Large intestine (tissue), 3 donors: ENCODE measurements at regions not wholly inside any gene's neighbourhood (a gene's known extent, or its start where the extent isn't known, plus 50 kb on each side); places are given as distances from the start of the nearest gene placed in this dataset.

Source experiments
- DNase-seq, 2 donors: peaks; one replicate each; pipeline versions ENCODE4 v3.0.0 to v3.0.0-alpha.2; 2013
- H3K27ac ChIP-seq: one replicate; pipeline ENCODE4 v1.5.1; 2013; ENCODE audit warnings: low read length
- H3K27me3 ChIP-seq: 2 replicates; pipeline ENCODE4 v1.6.1; 2013; ENCODE audit warnings: low read length; ENCODE audit not compliant: control insufficient read depth, insufficient read depth
- H3K36me3 ChIP-seq: 2 replicates; pipeline ENCODE4 v1.6.1; 2013; ENCODE audit warnings: low read length; ENCODE audit not compliant: control insufficient read depth, insufficient read depth
- H3K4me1 ChIP-seq: one replicate; pipeline ENCODE4 v1.6.1; 2013; ENCODE audit warnings: low read length; ENCODE audit not compliant: control insufficient read depth, insufficient read depth
- H3K4me3 ChIP-seq: one replicate; pipeline ENCODE4 v1.5.1; 2013; ENCODE audit warnings: low read length
- H3K9me3 ChIP-seq: one replicate; pipeline ENCODE4 v1.6.1; 2013; ENCODE audit warnings: mild to moderate bottlenecking, low read depth, low read length, moderate library complexity; ENCODE audit not compliant: control insufficient read depth
- WGBS: methylation state at CpG from one replicate; pipeline ENCODE4 v1.1.5; 2013; ENCODE audit warnings: low lambda C conversion rate; ENCODE audit not compliant: insufficient coverage; 5-methylcytosine and 5-hydroxymethylcytosine counted together

DNA sequence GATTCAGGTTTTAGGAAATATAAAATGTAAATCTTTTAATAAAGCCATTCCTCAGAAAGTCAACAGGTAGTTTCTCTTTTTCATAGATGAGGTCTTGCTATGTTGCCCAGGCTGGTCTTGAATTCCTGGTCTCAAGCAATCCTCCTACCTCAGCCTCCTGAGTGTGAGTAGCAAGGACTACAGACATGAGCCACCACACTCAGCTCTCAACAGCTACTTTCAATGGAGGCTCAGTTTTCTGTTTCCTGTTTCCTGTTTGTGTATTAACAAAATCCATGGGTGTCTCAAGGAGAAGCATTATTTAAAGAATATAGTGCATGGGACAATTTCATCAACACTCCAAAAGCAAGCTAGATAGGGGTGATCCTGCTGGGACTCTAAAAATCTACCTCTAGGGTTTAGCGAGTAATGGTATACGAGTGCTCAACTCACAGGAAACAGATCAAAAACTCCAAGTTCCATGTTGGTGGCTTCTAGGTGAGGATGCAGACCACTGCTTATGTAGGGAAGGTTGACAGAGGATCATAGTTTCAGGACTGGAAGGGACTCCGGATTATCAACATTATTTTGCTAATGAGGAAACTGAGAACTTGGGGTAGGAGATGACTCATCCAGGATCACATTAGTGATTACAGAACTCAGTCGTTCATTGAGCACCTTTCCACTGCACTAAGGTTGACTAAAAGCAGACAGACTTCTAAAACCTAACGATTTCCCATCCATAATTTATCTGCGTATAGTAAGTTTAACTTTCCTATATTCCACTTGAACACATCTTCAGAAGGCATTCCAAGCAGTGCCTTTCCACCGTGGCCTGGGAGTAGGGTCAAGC, 61.7 kb upstream of the WIPF1 start:
- no peak overlapping the region for H3K4me3 ChIP-seq
- H3K36me3 ChIP-seq = no peaks in the 10 kb centered on the region
- no peaks in the 10 kb centered on the region for H3K4me1 ChIP-seq
- H3K27me3 ChIP-seq = no peaks in the 10 kb centered on the region
- DNase-seq = no peak
- H3K9me3 ChIP-seq = peaks cover 3% of the 10 kb centered on the region
- H3K27ac ChIP-seq = no peak overlapping the region
- WGBS = no CpG with 5 or more reads among the region's 7 CpGs

DNA sequence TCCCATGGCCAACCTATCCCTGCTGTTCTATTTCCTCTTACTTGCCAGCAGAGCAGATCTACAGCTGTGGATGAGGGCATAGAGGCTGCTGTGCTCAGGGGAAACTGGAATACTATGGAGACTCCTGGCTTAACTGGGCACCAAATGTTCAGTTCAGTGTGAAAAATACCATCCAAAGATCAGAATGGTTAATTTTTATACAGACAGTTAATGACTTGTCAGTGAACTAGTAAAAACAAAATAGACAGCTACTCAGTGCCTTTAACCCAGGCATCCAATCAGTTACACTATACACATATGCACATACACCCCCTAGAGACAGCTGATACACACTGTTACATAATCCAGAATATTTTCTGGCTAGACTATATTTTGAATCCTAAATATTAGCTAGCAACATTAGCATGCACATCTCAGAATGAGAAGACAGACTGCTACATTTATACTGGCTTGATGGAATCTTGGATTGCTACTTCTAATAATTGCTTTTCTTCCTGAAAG, 59.1 kb upstream of the WIPF1 start:
- no peak overlapping the region for H3K4me3 ChIP-seq
- no peaks in the 10 kb centered on the region for H3K36me3 ChIP-seq
- DNase-seq = no peak
- H3K9me3 ChIP-seq = peaks cover 3% of the 10 kb centered on the region
- H3K27me3 ChIP-seq = no peaks in the 10 kb centered on the region
- H3K4me1 ChIP-seq = no peaks in the 10 kb centered on the region
- no peak overlapping the region for H3K27ac ChIP-seq

DNA sequence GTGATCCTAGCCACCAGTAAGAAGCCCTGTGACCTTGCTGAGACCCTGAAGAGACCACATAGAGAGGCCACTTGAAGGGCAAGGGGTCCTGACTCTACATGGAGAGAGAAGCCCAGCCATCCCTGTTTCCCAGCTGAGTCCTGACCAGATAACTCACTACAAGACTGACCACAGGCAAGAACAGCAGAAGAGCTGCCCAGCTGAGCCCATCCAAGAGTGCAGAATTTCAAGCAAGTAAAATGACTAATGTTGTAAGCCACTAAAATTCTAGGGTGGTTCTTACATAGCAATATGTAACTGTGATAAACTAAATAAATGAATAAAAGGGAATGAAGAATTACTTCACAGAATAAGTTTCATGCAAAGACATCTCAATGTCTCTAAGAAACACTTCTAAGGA, 58.4 kb upstream of the WIPF1 start:
- no peaks in the 10 kb centered on the region for H3K36me3 ChIP-seq
- no peaks in the 10 kb centered on the region for H3K4me1 ChIP-seq
- no peak overlapping the region for H3K27ac ChIP-seq
- no peak for DNase-seq
- H3K27me3 ChIP-seq = no peaks in the 10 kb centered on the region
- no peak overlapping the region for H3K4me3 ChIP-seq
- H3K9me3 ChIP-seq = peaks cover 3% of the 10 kb centered on the region

DNA sequence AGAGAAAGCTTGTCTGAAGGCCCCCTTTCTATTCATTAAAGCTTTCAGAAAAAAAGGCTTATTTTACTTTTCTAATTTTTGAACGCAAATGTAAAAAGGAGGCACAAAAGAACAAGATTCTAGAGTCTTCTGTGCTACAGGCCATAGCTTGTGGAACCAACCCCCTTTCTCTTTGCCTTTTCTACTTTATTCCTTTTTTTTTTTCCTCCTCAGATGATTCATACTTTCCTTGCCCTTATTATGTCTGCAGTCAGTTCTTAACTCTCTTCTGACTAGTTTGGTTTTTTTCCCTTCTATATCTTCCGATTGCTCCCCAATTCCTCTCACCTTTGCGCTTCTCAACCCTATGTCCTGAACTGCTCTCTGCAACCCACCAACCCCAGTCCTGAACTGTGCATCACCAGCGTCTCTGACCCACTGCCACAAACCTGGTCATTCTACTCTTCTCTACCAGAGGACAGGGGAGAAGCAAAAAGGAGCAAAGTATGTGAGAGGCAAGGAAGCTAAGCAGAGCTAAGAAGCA, 56.9 kb upstream of the WIPF1 start:
- no peak for DNase-seq
- Histone ChIP-seq H3K4me1 (no peaks in the 10 kb centered on the region), H3K36me3 (no peaks in the 10 kb centered on the region), H3K27me3 (no peaks in the 10 kb centered on the region), H3K9me3 (peaks cover 7% of the 10 kb centered on the region), H3K4me3 (no peak overlapping the region), H3K27ac (no peak overlapping the region)
- 100% methylated on average over 3 of the region's 4 CpGs for WGBS

DNA sequence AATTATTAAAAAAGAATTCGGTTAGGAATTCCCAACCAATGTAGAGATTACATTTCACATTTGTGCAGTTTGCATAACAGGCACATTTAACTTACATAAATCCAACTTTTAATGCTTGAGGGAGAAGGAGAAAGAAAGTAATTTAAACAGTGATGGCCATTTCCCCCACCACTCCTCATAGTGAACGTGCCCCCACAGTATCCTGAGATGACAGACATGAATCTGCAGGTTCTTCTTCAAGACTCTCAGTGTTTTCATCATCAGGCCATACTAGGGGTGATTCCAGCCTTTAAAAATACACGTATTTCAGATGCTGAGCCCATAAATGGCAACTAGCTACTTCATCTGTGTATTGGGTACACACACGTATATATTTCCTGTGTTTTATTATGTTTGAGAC, 51.3 kb upstream of the WIPF1 start:
- Histone ChIP-seq H3K4me3 (no peak overlapping the region), H3K9me3 (peaks cover 5% of the 10 kb centered on the region), H3K27ac (no peak overlapping the region), H3K4me1 (peaks cover 5% of the 10 kb centered on the region), H3K36me3 (no peaks in the 10 kb centered on the region), H3K27me3 (no peaks in the 10 kb centered on the region)
- 90% methylated on average over 2 of the region's 4 CpGs for whole genome bisulfite sequencing
- DNase-seq = no peak
